Tibial artery (tissue), 4 donors: ENCODE measurements at regions not wholly inside any gene's neighbourhood (a gene's known extent, or its start where the extent isn't known, plus 50 kb on each side); places are given as distances from the start of the nearest gene placed in this dataset.

Experiments used
- DNase-seq, 2 donors: peaks; one replicate each; pipeline ENCODE4 v3.0.0-alpha.2; 2019
- H3K27ac ChIP-seq, 2 donors: fragments of 200-600 bp; sonication (generic) in 1 of 2; 1 replicate in 1 of 2; 2 replicates in 1 of 2; pipeline ENCODE4 v1.5.1; 2018 to 2019; ENCODE audit warnings: mild to moderate bottlenecking in 1 of 2
- H3K27me3 ChIP-seq, 2 donors: fragments of 200-600 bp; sonication (generic) in 1 of 2; one replicate each; pipeline versions ENCODE4 v1.5.1 to v1.6.0; 2016 to 2019
- H3K36me3 ChIP-seq, 3 donors: fragments of 200-600 bp; sonication (generic) in 2 of 3; one replicate each; pipeline ENCODE4 v1.5.1; 2016 to 2019; ENCODE audit warnings: mild to moderate bottlenecking in 2 of 3
- H3K4me1 ChIP-seq, 4 donors: fragments of 200-600 bp; sonication (generic) in 2 of 4; 1 replicate in 3 of 4; 2 replicates in 1 of 4; pipeline ENCODE4 v1.5.1; 2016 to 2019
- H3K4me3 ChIP-seq, 2 donors: fragments of 200-600 bp; sonication (generic) in 1 of 2; 1 replicate in 1 of 2; 2 replicates in 1 of 2; pipeline ENCODE4 v1.5.1; 2018 to 2019; ENCODE audit warnings: mild to moderate bottlenecking in 2 of 2
- H3K9me3 ChIP-seq, 3 donors: fragments of 200-600 bp; sonication (generic) in 1 of 3; one replicate each; pipeline ENCODE4 v1.5.1; 2016 to 2019
- CTCF ChIP-seq, 2 experiments: fragments of 200-600 bp in 1 of 2; fragments of 450-650 bp in 1 of 2; IDR thresholded peaks; one replicate each; pipeline ENCODE4 v1.5.1; 2017 to 2019; ENCODE audit warnings: antibody characterized with exemption in 2 of 2, mild to moderate bottlenecking in 1 of 2, moderate library complexity in 1 of 2
- intact Hi-C: fragments of 100-400 bp; cut with DNase I; formaldehyde crosslinking; loops from one replicate; pipeline ENCODE4 v1.15.0; 2023; ENCODE audit warnings: low total_unique reads

GRCh38 chr20:57075603-57076002 lies 190.8 kb downstream of the BMP7 start:
- H3K9me3 ChIP-seq = peaks cover 0 to 25% (median 20%) of the 10 kb centered on the region in 3 donors
- DNase-seq = no peak
- no peak overlapping the region for H3K4me3 ChIP-seq
- TF ChIP-seq CTCF (IDR thresholded peaks at IDR 0.05) = no peak
- no peaks in the 10 kb centered on the region for H3K36me3 ChIP-seq
- intact Hi-C loops = no loop called here
- no peaks in the 10 kb centered on the region for H3K4me1 ChIP-seq
- no peak overlapping the region for H3K27ac ChIP-seq
- H3K27me3 ChIP-seq = peaks cover 0 to 21% of the 10 kb centered on the region in 2 donors

- intact Hi-C loops = no loop called here
- H3K27ac ChIP-seq = no peak overlapping the region
- no peaks in the 10 kb centered on the region for H3K36me3 ChIP-seq
Measured at GRCh38 chr20:57076152-57076652, 190.2 kb downstream of the BMP7 start.

GRCh38 chr20:57076951-57077350 lies 189.5 kb downstream of the BMP7 start:
- peaks cover 0 to 14% of the 10 kb centered on the region in 2 donors for H3K27me3 ChIP-seq
- no peak for DNase-seq
- H3K9me3 ChIP-seq = peaks cover 0 to 25% (median 20%) of the 10 kb centered on the region in 3 donors
- no peak overlapping the region for H3K27ac ChIP-seq
- H3K4me3 ChIP-seq = no peak overlapping the region
- H3K4me1 ChIP-seq = no peaks in the 10 kb centered on the region
- TF ChIP-seq CTCF (IDR thresholded peaks at IDR 0.05) = no peak
- intact Hi-C loops = no loop called here
- no peaks in the 10 kb centered on the region for H3K36me3 ChIP-seq

More at GRCh38 chr20:57076152-57076652, 190.2 kb downstream of the BMP7 start:
- DNase-seq = peak in 1 of 2 donors; percentile 33
- Histone ChIP-seq H3K27me3 (peaks cover 0 to 19% of the 10 kb centered on the region in 2 donors), H3K4me1 (no peaks in the 10 kb centered on the region), H3K4me3 (no peak overlapping the region), H3K9me3 (peaks cover 0 to 25% (median 20%) of the 10 kb centered on the region in 3 donors)
- no peak for TF ChIP-seq CTCF (IDR thresholded peaks at IDR 0.05)

- no peak for TF ChIP-seq CTCF (IDR thresholded peaks at IDR 0.05)
- H3K36me3 ChIP-seq = no peaks in the 10 kb centered on the region
- no peaks in the 10 kb centered on the region for H3K4me1 ChIP-seq
- H3K9me3 ChIP-seq = peaks cover 0 to 25% (median 20%) of the 10 kb centered on the region in 3 donors
- no peak for DNase-seq
- intact Hi-C loops = no loop called here
- H3K4me3 ChIP-seq = no peak overlapping the region
- H3K27ac ChIP-seq = no peak overlapping the region
- H3K27me3 ChIP-seq = peaks cover 0 to 13% of the 10 kb centered on the region in 2 donors
Measured at GRCh38 chr20:57078116-57078515, 188.3 kb downstream of the BMP7 start.

GRCh38 chr20:57079031-57080005 lies 187.1 kb downstream of the BMP7 start:
- no peaks in the 10 kb centered on the region for H3K4me1 ChIP-seq
- no peak overlapping the region for H3K27ac ChIP-seq
- intact Hi-C loops = no loop called here
- H3K27me3 ChIP-seq = peaks cover 0 to 9% of the 10 kb centered on the region in 2 donors
- H3K36me3 ChIP-seq = no peaks in the 10 kb centered on the region
- no peak for TF ChIP-seq CTCF (IDR thresholded peaks at IDR 0.05)
- no peak overlapping the region for H3K4me3 ChIP-seq
- DNase-seq = no peak
- H3K9me3 ChIP-seq = peaks cover 0 to 25% (median 20%) of the 10 kb centered on the region in 3 donors
